ENCODE measurements at regions not wholly inside any gene's neighbourhood (a gene's known extent, or its start where the extent isn't known, plus 50 kb on each side); places are given as distances from the start of the nearest gene placed in this dataset.

GRCh38 chr9:108024604-108025003, 535.0 kb upstream of the KLF4 start:
- no peak overlapping the region for H2AK5ac ChIP-seq (ENCODE audit: low read depth, low read length)
- no peak overlapping the region for H4K91ac ChIP-seq (ENCODE audit: insufficient read depth, low read depth, low read length)
- H3K4me1 ChIP-seq (ENCODE audit: control insufficient read depth, insufficient read depth, low read length), result no peaks in the 10 kb centered on the region
- no peaks in the 10 kb centered on the region for H3K9me3 ChIP-seq (ENCODE audit: control insufficient read depth, insufficient read depth, low read length)
- no peaks in the 10 kb centered on the region for H3K79me1 ChIP-seq (ENCODE audit: low read depth in 1 of 2, low read length in 2 of 2)
- no peak overlapping the region for H3K23ac ChIP-seq (ENCODE audit: low read depth, low read length)
- no peak overlapping the region for H3K9ac ChIP-seq (ENCODE audit: low read depth, low read length)
- H3K4me2 ChIP-seq (ENCODE audit: low read depth, low read length), result no peak overlapping the region
- no peak overlapping the region for H2BK5ac ChIP-seq (ENCODE audit: low read depth, low read length, poor library complexity, severe bottlenecking)
- no peaks in the 10 kb centered on the region for H3K9me1 ChIP-seq (ENCODE audit: insufficient read depth, low read length)
- H3K4me3 ChIP-seq (ENCODE audit: insufficient read depth, low read depth, low read length), result no peak overlapping the region
- H4K5ac ChIP-seq (ENCODE audit: low read depth, low read length), result no peak overlapping the region
- no peaks in the 10 kb centered on the region for H3K27me3 ChIP-seq (ENCODE audit: control insufficient read depth, insufficient read depth, low read length)
- POLR2A ChIA-PET (ENCODE audit: unreplicated experiment), result no interaction called here
- H3K14ac ChIP-seq (replicated peaks; ENCODE audit: low read depth, low read length), result no peak overlapping the region
- no peak overlapping the region for H3K56ac ChIP-seq (ENCODE audit: extremely low read depth, insufficient read depth, low read length)
- intact Hi-C loops (cut with micrococcal nuclease), result no loop called here
- in situ Hi-C loops (cut with MboI; ENCODE audit: low sequenced_read_pairs), result no loop called here
- H3K36me3 ChIP-seq (ENCODE audit: control insufficient read depth, insufficient read depth, low read length), result no peaks in the 10 kb centered on the region
- H3K27ac ChIP-seq (ENCODE audit: insufficient read depth, low read length), result no peak overlapping the region
- no TSS peak for BruUV-seq (replicated peaks)
- no peak overlapping the region for H2BK120ac ChIP-seq (ENCODE audit: low read depth, low read length)
- dilution Hi-C loops (cut with HindIII; ENCODE audit: low sequenced_read_pairs, unreplicated experiment), result no loop called here
- no peak overlapping the region for H3K4ac ChIP-seq (ENCODE audit: low read depth, low read length)
- H4K20me1 ChIP-seq (ENCODE audit: insufficient read depth, low read length), result no peaks in the 10 kb centered on the region
- CTCF ChIA-PET, result no interaction called here
- no peak for TF ChIP-seq SMC3 (IDR thresholded peaks at IDR 0.05; ENCODE audit: low read depth, low read length)
- DNase-seq, result no peak
- H2AFZ ChIP-seq (replicated peaks; ENCODE audit: low read length, poor library complexity), result no peak overlapping the region
- no peak overlapping the region for H3K18ac ChIP-seq (ENCODE audit: low read depth, low read length)
- no peak overlapping the region for H2BK20ac ChIP-seq (ENCODE audit: low read depth, low read length)
- H4K8ac ChIP-seq (ENCODE audit: low read depth in 2 of 2, low read length in 2 of 2), result no peak overlapping the region
- ATAC-seq (ENCODE audit: low read depth), result no peak
- H2AK9ac ChIP-seq (replicated peaks; ENCODE audit: low read depth, low read length, poor library complexity), result no peak overlapping the region
- H2BK15ac ChIP-seq (ENCODE audit: low read depth, low read length), result no peak overlapping the region
